Stomach smooth muscle (tissue), 2 donors: ENCODE measurements at regions not wholly inside any gene's neighbourhood (a gene's known extent, or its start where the extent isn't known, plus 50 kb on each side); places are given as distances from the start of the nearest gene placed in this dataset.

ENCODE experiments used
- H3K27ac ChIP-seq: one replicate; pipeline ENCODE4 v1.7.0; 2013; ENCODE audit warnings: mild to moderate bottlenecking, low read length, inconsistent platforms
- H3K27me3 ChIP-seq, 2 donors: one replicate each; pipeline ENCODE4 v1.7.0; 2013; ENCODE audit warnings: low read length in 2 of 2; ENCODE audit not compliant: insufficient read depth in 2 of 2, control insufficient read depth in 1 of 2
- H3K36me3 ChIP-seq, 2 donors: one replicate each; pipeline ENCODE4 v1.7.0; 2013; ENCODE audit warnings: low read length in 2 of 2; ENCODE audit not compliant: control insufficient read depth in 2 of 2, insufficient read depth in 2 of 2
- H3K4me1 ChIP-seq: one replicate; pipeline ENCODE4 v1.7.0; 2013; ENCODE audit warnings: low read length; ENCODE audit not compliant: control insufficient read depth, insufficient read depth
- H3K4me3 ChIP-seq, 2 donors: one replicate each; pipeline ENCODE4 v1.7.0; 2013; ENCODE audit warnings: low read length in 2 of 2
- H3K9ac ChIP-seq, 2 donors: one replicate each; pipeline ENCODE4 v1.7.0; 2013; ENCODE audit warnings: low read length in 2 of 2, mild to moderate bottlenecking in 1 of 2
- H3K9me3 ChIP-seq, 2 donors: one replicate each; pipeline ENCODE4 v1.7.0; 2013; ENCODE audit warnings: low read length in 2 of 2; ENCODE audit not compliant: control insufficient read depth in 2 of 2
- donor health status: healthy.
- donor health status: Pancreatic carcinoma.

GRCh38 chr2:155867564-155867963 lies 465.0 kb downstream of the NR4A2 start:
- H3K9me3 ChIP-seq: no peaks in the 10 kb centered on the region
- H3K27me3 ChIP-seq: no peaks in the 10 kb centered on the region
- no peak overlapping the region for H3K4me3 ChIP-seq
- no peaks in the 10 kb centered on the region for H3K4me1 ChIP-seq
- no peaks in the 10 kb centered on the region for H3K36me3 ChIP-seq
- no peak overlapping the region for H3K27ac ChIP-seq
- H3K9ac ChIP-seq: no peak overlapping the region

- Histone ChIP-seq H3K9me3 (no peaks in the 10 kb centered on the region), H3K27me3 (no peaks in the 10 kb centered on the region)
Observed at GRCh38 chr2:155866477-155866876, 466.0 kb downstream of the NR4A2 start.

GRCh38 chr2:155852156-155852555 lies 480.4 kb downstream of the NR4A2 start:
- no peaks in the 10 kb centered on the region for H3K36me3 ChIP-seq
- no peaks in the 10 kb centered on the region for H3K9me3 ChIP-seq
- no peak overlapping the region for H3K27ac ChIP-seq
- H3K4me1 ChIP-seq: no peaks in the 10 kb centered on the region
- no peak overlapping the region for H3K4me3 ChIP-seq
- no peaks in the 10 kb centered on the region for H3K27me3 ChIP-seq
- H3K9ac ChIP-seq: no peak overlapping the region

More at GRCh38 chr2:155866477-155866876, 466.0 kb downstream of the NR4A2 start:
- Histone ChIP-seq H3K4me1 (no peaks in the 10 kb centered on the region), H3K36me3 (no peaks in the 10 kb centered on the region), H3K9ac (no peak overlapping the region), H3K27ac (no peak overlapping the region), H3K4me3 (no peak overlapping the region)

GRCh38 chr2:155846259-155846658 lies 486.3 kb downstream of the NR4A2 start:
- no peaks in the 10 kb centered on the region for H3K9me3 ChIP-seq
- no peaks in the 10 kb centered on the region for H3K4me1 ChIP-seq
- H3K27me3 ChIP-seq: no peaks in the 10 kb centered on the region
- H3K27ac ChIP-seq: no peak overlapping the region
- H3K9ac ChIP-seq: no peak overlapping the region
- H3K4me3 ChIP-seq: no peak overlapping the region
- no peaks in the 10 kb centered on the region for H3K36me3 ChIP-seq

GRCh38 chr2:155844461-155844860 lies 488.1 kb downstream of the NR4A2 start:
- Histone ChIP-seq H3K27ac (no peak overlapping the region), H3K36me3 (no peaks in the 10 kb centered on the region), H3K9ac (no peak overlapping the region), H3K4me1 (no peaks in the 10 kb centered on the region), H3K27me3 (no peaks in the 10 kb centered on the region), H3K9me3 (no peaks in the 10 kb centered on the region), H3K4me3 (no peak overlapping the region)

- H3K4me1 ChIP-seq: no peaks in the 10 kb centered on the region
- no peak overlapping the region for H3K27ac ChIP-seq
- H3K36me3 ChIP-seq: no peaks in the 10 kb centered on the region
- H3K9ac ChIP-seq: no peak overlapping the region
- no peaks in the 10 kb centered on the region for H3K27me3 ChIP-seq
- no peak overlapping the region for H3K4me3 ChIP-seq
- H3K9me3 ChIP-seq: no peaks in the 10 kb centered on the region
Observed at GRCh38 chr2:155842103-155842502, 490.4 kb downstream of the NR4A2 start.

GRCh38 chr2:155841442-155841841 lies 491.1 kb downstream of the NR4A2 start:
- Histone ChIP-seq H3K9me3 (no peaks in the 10 kb centered on the region), H3K9ac (no peak overlapping the region), H3K27ac (no peak overlapping the region), H3K4me1 (no peaks in the 10 kb centered on the region), H3K27me3 (no peaks in the 10 kb centered on the region), H3K4me3 (no peak overlapping the region), H3K36me3 (no peaks in the 10 kb centered on the region)

- Histone ChIP-seq H3K27ac (no peak overlapping the region), H3K27me3 (no peaks in the 10 kb centered on the region), H3K4me1 (no peaks in the 10 kb centered on the region), H3K36me3 (no peaks in the 10 kb centered on the region), H3K4me3 (no peak overlapping the region), H3K9ac (no peak overlapping the region), H3K9me3 (no peaks in the 10 kb centered on the region)
Observed at GRCh38 chr2:155840661-155841060, 491.9 kb downstream of the NR4A2 start.

- no peak overlapping the region for H3K4me3 ChIP-seq
- no peak overlapping the region for H3K9ac ChIP-seq
- no peaks in the 10 kb centered on the region for H3K36me3 ChIP-seq
- H3K27ac ChIP-seq: no peak overlapping the region
- no peaks in the 10 kb centered on the region for H3K4me1 ChIP-seq
- H3K27me3 ChIP-seq: no peaks in the 10 kb centered on the region
- H3K9me3 ChIP-seq: no peaks in the 10 kb centered on the region
Observed at GRCh38 chr2:155839991-155840390, 492.5 kb downstream of the NR4A2 start.

- Histone ChIP-seq H3K36me3 (no peaks in the 10 kb centered on the region), H3K4me1 (no peaks in the 10 kb centered on the region), H3K27ac (no peak overlapping the region), H3K9ac (no peak overlapping the region), H3K4me3 (no peak overlapping the region), H3K9me3 (no peaks in the 10 kb centered on the region), H3K27me3 (no peaks in the 10 kb centered on the region)
Observed at GRCh38 chr2:155839436-155839835, 493.1 kb downstream of the NR4A2 start.

GRCh38 chr2:155836439-155836838 lies 496.1 kb downstream of the NR4A2 start:
- H3K36me3 ChIP-seq: no peaks in the 10 kb centered on the region
- H3K27ac ChIP-seq: no peak overlapping the region
- H3K9me3 ChIP-seq: no peaks in the 10 kb centered on the region
- H3K9ac ChIP-seq: no peak overlapping the region
- H3K27me3 ChIP-seq: no peaks in the 10 kb centered on the region
- H3K4me1 ChIP-seq: no peaks in the 10 kb centered on the region
- H3K4me3 ChIP-seq: no peak overlapping the region
